Right renal pelvis (tissue), 4 donors: ENCODE measurements at regions not wholly inside any gene's neighbourhood (a gene's known extent, or its start where the extent isn't known, plus 50 kb on each side); places are given as distances from the start of the nearest gene placed in this dataset.

Experiments
- DNase-seq, 4 donors: peaks; one replicate each; pipeline ENCODE4 v3.0.0-alpha.2; 2013; ENCODE audit warnings: low read depth in 4 of 4, low spot score in 3 of 4, missing footprints in 1 of 4

DNA sequence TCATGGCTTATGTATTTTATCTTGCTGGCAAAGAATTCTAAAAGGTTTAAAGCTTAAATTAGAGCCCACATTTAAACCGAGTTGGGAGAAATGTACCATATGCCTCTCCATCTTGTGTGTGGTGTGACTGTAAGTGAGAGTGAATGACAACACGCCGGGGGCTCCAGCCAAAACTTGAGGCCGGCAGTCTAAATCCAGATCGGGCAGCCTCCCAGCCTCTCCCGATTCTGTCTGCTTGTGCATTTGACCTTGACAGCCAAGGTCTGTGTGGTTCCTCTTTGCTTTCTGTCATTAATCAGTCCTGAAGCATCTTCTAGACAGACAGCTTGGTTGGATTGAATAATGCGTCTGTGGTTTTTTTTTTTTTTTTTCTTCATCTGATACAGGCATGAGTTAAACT lies 1093.2 kb upstream of the EEF2KMT start:
- DNase-seq = no peak

- DNase-seq = no peak
Measured at GRCh38 chr16:6189216-6189615, 1091.6 kb upstream of the EEF2KMT start.

- DNase-seq = no peak
Measured at GRCh38 chr16:6177616-6178180, 1080.1 kb upstream of the EEF2KMT start.

- DNase-seq = no peak
Measured at GRCh38 chr16:6170022-6170421, 1072.4 kb upstream of the EEF2KMT start.

DNA sequence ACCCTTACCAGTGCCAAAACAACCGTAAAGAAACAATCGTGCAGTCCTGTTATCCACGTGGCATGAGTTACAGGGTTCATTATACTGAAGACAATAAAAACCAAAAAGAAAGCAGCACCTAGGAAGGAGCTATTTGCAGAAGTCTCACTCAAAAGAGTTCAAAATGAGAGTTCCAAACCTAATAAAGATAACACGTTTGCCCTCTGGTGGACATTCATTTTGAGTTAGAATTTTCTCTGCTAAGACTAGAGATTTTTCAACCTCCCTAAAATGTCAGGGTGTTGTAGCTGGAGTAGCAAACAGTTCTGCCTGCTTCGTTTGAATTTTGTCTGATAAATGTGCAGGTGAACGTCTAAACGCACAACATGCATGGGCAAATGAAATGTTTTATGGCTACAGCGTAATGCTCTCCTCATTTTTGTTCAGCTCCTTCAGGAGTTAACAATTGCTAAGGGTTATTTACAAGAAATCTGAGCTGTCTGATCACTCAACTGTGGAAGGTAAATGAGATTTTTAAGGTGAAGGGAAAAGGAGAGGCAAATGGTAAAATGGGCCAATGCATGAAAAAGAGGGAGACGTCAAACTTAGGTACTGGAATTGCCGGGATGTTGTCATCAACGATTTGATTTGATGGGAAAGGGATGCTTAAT lies 1067.9 kb upstream of the EEF2KMT start:
- DNase-seq = no peak

DNA sequence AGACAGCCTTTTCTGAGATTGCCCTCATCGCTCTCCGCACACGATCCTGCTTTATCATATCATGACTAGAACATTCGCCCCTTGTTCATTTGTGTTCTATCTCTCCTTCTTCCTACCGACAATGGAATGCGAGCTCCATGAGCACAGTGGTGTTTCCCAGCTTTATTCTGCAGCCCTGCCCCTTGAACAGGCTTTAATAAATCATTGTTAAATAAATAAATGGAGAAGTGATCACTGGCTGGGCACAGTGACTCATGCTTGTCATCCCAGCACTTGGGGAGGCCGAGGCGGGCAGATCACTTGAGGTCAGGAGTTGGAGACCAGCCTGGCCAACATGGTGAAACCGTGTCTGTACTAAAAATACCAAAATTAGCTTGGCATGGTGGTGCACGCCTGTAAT lies 1063.3 kb upstream of the EEF2KMT start:
- no peak for DNase-seq

DNA sequence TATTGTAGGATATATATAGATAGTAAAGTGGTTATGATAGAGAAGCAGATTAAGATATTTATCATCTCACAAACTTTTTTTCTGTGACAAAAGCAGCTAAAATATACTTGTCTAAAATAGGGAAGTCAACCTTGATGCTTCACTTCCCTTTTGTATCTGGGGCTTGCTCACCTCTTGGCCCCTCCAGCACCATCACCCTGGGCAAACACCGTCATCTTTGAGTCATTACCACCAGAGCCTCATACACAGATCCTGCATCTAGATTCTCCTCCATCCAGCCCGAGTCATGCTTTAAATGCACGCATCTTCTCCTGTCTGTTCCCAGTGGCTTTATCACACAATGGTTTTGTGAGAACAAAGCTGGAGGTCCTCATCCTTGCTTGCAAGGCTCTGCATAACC lies 1062.7 kb upstream of the EEF2KMT start:
- DNase-seq = no peak

GRCh38 chr16:6157806-6158205 lies 1060.2 kb upstream of the EEF2KMT start:
- no peak for DNase-seq

DNA sequence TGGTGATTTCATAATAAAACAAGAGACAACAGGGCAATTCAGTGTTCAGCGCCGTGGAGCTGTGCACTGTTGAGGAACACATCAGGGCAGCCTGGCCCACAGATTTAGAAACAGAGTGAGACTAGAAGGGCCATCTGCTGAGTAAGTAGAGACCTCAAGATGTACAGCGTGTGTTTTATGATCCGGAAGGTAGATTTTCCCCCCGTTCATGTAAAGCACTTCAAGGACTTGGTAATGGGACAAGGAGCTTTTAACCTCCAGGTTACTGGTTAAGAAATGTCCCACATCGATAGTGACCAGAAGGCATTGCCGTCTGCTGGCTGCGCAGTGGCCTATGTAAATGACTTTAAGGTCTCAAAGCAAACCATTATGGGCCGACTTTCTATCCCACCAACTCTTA lies 1057.7 kb upstream of the EEF2KMT start:
- DNase-seq = no peak

DNA sequence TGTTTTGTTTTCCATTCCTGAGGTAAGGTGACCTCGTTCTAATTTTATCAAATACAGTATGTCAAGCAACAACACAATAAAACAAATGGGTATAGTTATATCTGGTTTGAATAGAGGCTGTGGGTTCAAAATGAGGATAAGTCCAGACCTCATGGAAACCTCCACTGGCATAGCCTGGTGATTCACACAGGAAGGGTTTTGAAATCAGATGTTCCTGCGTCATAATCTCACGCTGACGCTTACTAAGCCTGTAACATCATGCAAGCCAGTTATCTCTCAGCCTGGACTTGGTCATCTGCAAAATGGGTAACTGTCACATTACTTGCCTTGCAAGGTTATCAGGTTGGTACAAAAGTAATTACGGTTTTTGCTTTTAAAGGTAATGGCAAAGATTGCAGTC lies 1056.3 kb upstream of the EEF2KMT start:
- DNase-seq = no peak

DNA sequence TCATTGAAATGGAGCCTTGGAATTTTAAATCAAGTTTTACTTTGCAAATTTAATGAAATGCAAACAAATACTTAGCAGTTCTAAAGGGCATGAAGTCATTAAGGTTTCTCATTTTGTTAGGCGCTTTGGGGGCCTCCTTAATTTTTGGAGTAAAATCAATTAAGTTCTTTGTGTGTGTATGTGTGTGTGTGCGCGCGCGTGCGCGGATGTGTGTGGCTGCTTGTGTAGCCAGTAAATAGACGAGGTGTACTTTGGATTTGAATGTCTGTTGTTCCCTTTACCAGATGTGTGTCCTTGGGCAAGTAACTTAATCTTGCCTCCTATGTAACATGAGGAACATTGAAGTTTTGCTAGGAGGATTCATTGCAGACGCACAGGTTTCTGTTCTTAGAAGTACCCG lies 1051.4 kb upstream of the EEF2KMT start:
- DNase-seq = no peak

DNA sequence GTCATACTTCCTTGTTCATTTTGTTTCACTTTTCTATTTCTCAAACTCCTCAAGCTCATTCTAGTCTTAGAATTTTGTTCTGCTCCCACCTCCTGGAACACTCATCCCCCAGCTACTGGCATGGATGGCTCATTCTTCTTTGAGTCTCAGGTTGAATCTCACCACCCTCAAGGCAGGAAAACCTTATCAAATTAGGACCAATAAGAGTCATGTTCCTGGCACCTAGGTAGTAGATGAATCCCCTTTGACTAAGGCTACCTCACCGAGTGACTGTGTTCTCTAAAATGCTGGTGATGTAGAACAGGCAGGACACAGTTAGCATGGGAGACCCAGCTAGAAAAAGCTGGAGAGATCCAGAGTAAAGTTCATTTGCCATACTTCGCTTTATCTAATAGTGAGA lies 1050.8 kb upstream of the EEF2KMT start:
- no peak for DNase-seq

DNA sequence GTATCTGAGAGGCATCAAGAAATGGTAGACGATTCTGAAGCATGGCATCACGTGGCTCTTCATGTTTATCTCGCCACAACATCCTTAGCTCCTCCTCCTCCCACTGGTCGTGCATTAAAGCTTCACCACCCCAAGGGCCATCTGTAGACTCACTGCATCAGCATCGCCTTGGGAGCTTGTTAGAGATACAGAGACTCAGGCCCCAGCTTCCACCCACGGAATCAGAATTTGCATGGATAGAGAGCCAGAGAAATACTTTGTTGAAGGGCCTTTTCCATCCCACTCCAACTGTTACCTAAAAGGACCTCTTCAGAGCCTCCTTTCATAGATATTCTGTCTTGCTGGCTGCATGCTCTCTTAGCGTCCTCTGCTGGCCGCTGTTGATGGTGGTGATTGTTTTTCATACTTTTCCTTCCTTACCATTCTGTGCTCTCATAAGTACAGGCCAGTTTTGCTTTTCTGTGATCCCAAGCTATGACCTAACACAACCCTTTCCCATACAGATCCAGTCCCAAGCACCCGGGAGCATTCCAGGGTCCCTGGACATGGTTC lies 1049.4 kb upstream of the EEF2KMT start:
- no peak for DNase-seq

DNA sequence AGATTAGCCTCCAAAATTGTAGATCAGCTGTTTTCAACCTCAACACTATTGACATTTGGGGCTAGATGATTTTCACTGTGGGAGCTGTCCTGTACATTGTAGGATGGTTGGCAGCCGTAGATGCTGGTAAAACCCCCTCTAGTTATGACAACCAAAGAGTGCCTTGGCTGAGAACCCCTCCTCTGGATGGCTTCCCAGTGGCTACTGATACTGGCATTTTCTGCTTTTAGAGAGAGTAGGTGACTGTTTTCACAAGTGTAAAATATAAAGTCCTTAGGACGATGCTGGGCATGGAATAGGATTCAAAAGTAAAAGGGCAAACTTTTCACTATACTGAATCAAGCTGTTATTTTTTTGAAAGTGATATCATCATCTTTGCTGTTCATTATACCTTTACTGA lies 1048.8 kb upstream of the EEF2KMT start:
- DNase-seq = no peak

DNA sequence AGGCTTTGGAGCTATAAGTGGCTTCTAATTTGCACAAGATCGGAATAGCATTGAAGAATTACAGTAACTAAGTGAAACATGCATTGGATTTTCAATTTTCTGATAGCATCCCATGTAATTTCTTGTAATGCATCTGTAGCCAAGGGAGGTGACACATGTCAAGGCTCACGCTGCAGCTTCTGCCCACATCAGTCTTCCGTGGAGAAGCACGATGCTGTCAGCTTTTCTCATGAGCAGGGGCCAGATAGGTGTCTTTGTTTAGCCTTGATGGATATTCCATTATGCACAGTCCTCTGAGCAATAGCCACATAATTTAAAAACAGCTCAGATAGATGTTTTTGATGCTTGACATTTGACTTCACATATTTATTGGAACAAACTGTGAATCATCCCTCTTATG lies 1046.9 kb upstream of the EEF2KMT start:
- DNase-seq = no peak

- DNase-seq = no peak
Measured at GRCh38 chr16:6143020-6143419, 1045.4 kb upstream of the EEF2KMT start.

DNA sequence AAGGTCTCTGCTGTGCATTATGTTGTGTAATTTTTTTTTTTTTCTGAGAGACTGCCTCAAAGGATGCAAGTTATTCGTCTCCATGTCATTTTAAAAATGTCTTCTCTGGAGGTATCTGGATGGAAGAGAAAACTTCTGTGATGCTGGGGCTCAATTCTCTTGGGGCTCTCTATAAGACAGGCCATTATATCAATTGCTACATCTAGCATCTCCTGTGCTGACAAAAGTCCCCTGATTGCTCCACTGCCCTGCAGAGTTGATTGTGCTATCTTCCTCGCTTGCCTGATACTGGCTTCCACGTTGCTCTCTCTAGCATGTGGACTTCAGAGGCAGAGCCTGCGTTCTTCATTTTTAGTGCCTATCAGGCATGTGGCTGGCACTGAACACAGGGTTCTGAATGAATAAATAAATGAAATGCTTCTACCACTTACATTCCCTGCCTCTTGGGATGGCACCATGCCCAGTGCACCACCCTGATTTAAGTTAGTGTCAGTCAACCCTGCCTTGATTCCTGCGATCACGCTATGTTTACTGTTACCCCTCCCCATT lies 1035.5 kb upstream of the EEF2KMT start:
- DNase-seq = no peak

DNA sequence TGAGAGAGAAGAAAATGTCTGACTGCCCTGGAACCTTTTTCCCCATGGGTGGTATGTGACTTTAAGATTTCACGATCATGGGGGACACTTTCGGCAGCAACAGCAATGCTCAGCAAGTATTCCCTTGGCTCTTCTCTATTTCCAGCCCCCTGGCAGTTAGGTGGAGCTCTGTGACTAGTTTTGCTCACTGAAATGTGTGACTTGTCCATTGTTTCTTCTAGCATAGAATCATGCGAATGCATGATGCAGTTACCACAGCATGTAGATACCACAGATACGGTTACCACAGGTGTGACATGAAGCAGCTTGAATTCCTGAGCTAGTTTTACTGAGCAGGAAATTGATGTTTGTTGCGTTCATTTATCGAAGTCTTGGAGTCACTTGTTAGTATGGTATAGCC lies 1034.5 kb upstream of the EEF2KMT start:
- no peak for DNase-seq

- no peak for DNase-seq
Measured at GRCh38 chr16:6131526-6132050, 1034.0 kb upstream of the EEF2KMT start.

DNA sequence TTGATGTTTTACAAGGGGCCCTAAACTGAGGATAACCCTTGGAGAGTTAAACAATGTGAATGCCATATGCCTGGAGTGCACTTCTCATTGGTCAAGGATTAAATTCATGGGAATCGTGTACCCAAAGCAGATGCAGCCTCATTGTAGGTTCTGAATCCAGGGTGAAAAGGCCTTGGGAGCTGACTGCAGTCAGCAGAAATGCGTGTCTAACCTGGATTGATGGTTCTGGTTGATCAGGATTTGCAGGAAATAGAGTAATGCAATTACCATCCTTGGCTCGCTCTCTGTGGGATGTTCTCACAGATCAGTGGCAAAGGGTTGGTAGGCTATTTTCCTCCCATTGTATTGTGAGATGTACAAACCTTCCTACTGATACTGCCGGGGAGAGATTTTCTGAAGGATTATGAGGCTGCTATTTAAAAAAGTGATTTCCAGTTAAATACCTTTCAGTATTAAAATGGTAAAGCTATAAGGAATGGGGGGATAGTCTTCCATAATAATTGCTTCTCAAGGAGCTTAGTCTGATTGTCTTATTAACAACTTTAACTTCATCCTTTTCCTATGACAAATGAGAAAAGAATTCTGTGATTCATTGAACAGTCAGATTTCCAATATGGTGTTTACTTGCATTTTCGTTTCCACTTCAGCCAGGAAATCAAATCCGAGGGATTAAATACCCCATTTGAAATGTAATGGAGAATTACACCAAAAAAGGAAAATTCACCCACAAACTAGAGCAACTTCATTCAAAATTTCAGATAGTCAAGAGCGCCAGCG lies 1028.1 kb upstream of the EEF2KMT start:
- DNase-seq = no peak

DNA sequence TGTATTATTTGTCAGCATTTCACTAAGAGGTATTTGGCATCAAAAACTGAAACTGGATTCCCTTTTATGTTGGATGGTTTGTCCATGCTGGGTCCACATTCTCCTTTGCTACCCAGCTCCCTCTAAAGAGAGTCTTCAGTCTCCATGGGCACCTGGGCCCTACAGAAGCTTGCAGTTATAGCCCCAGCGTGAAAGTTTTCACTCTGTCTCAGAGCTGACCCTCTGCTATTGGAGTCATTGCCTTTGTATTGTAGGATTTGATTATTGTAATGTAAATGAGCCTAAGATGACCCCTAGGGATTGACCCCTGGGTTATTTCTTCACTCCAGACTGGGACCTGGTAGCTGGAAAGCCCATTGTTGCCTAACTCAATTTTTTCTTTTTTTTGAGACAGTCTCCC lies 1026.5 kb upstream of the EEF2KMT start:
- DNase-seq = no peak
